B cell (primary cell): ENCODE measurements at regions not wholly inside any gene's neighbourhood (a gene's known extent, or its start where the extent isn't known, plus 50 kb on each side); places are given as distances from the start of the nearest gene placed in this dataset.

Experiments used
- ATAC-seq: fragments of 200-7000 bp; cut with Tn5 transposase; one replicate; pipeline ENCODE4 v1.10.0; 2021; ENCODE audit warnings: low read depth, mild to moderate bottlenecking, moderate number of reproducible peaks, moderate library complexity
- CTCF ChIA-PET: fragments of 350-600 bp; sonication (Branson Sonifier 250); formaldehyde crosslinking; loops from one replicate; lab custom pipeline; 2021; ENCODE audit warnings: antibody characterized with exemption, inconsistent platforms; lab: Charles Lee
- POLR2A ChIA-PET: fragments of 350-600 bp; sonication (Branson Sonifier 250); formaldehyde crosslinking; loops from one replicate; lab custom pipeline; 2021; ENCODE audit warnings: antibody characterized with exemption; lab: Charles Lee
- DNase-seq: peaks from one replicate; pipeline ENCODE4 v3.0.0; 2013
- H2AFZ ChIP-seq: 2 replicates; pipeline ENCODE4 v1.6.1; 2012; ENCODE audit warnings: mild to moderate bottlenecking, low read depth, low read length; ENCODE audit not compliant: insufficient read depth, poor library complexity, severe bottlenecking
- H3K27ac ChIP-seq, 2 donors: 1 replicate in 1 of 2; 2 replicates in 1 of 2; pipeline ENCODE4 v1.5.1; 2012 to 2013; ENCODE audit warnings: low read length in 2 of 2, mild to moderate bottlenecking in 2 of 2, moderate library complexity in 1 of 2
- H3K27me3 ChIP-seq, 4 experiments: fragments of 200-600 bp in 1 of 4; sonication (generic) in 1 of 4; replicated peaks in 1 of 4; 1 replicate in 2 of 4; 2 replicates in 2 of 4; pipeline versions ENCODE4 v1.6.1 to v1.7.0; 2013 to 2016; ENCODE audit warnings: low read length in 3 of 4, mild to moderate bottlenecking in 2 of 4, mixed read lengths in 1 of 4, moderate library complexity in 1 of 4; ENCODE audit not compliant: insufficient read depth in 4 of 4, control insufficient read depth in 3 of 4; ENCODE audit errors: control extremely low read depth in 1 of 4
- H3K36me3 ChIP-seq, 2 experiments: replicated peaks in 1 of 2; 1 replicate in 1 of 2; 2 replicates in 1 of 2; pipeline versions ENCODE4 v1.6.1 to v1.7.1; 2013; ENCODE audit warnings: low read length in 1 of 2; ENCODE audit not compliant: insufficient read depth in 2 of 2, control insufficient read depth in 1 of 2; ENCODE audit errors: control extremely low read depth in 1 of 2, extremely low read depth in 1 of 2
- H3K4me1 ChIP-seq, 2 donors: fragments of 200-600 bp in 1 of 2; sonication (generic) in 1 of 2; 1 replicate in 1 of 2; 2 replicates in 1 of 2; pipeline versions ENCODE4 v1.5.1 to v1.6.1; 2013 to 2017; ENCODE audit warnings: low read length in 2 of 2; ENCODE audit not compliant: control insufficient read depth in 2 of 2, insufficient read depth in 2 of 2
- H3K4me2 ChIP-seq: replicated peaks from 2 replicates; pipeline ENCODE3; 2012; ENCODE audit warnings: mild to moderate bottlenecking, low read depth, low read length; ENCODE audit not compliant: poor library complexity, severe bottlenecking
- H3K4me3 ChIP-seq, 5 experiments: fragments of 200-600 bp in 1 of 5; sonication (generic) in 1 of 5; 1 replicate in 3 of 5; 2 replicates in 2 of 5; pipeline versions ENCODE4 v1.5.1 to v1.7.0; 2011 to 2016; ENCODE audit warnings: low read length in 4 of 5, mild to moderate bottlenecking in 4 of 5, low read depth in 2 of 5, control low read depth in 1 of 5, moderate library complexity in 1 of 5; ENCODE audit not compliant: insufficient read depth in 1 of 5; ENCODE audit errors: control extremely low read depth in 1 of 5, extremely low read depth in 1 of 5
- H3K79me2 ChIP-seq: fragments of 200-600 bp; sonication (generic); one replicate; pipeline ENCODE4 v1.6.0; 2016; ENCODE audit warnings: low read length; ENCODE audit not compliant: control insufficient read depth, insufficient read depth
- H3K9ac ChIP-seq: fragments of 200-600 bp; sonication (generic); 2 replicates; pipeline ENCODE4 v1.6.1; 2017; ENCODE audit warnings: mild to moderate bottlenecking, low read length, moderate library complexity
- H3K9me3 ChIP-seq, 3 donors: one replicate each; pipeline versions ENCODE4 v1.6.1 to v1.7.1; 2013; ENCODE audit warnings: low read length in 2 of 3; ENCODE audit not compliant: control insufficient read depth in 2 of 3, insufficient read depth in 1 of 3; ENCODE audit errors: control extremely low read depth in 1 of 3
- H4K20me1 ChIP-seq: 2 replicates; pipeline ENCODE4 v1.6.0; 2012; ENCODE audit warnings: mild to moderate bottlenecking, low read length; ENCODE audit not compliant: insufficient read depth, control insufficient read depth, poor library complexity, severe bottlenecking
- H3K27ac Mint-ChIP-seq: one replicate; pipeline ENCODE4 v1.8.0; 2021; ENCODE audit warnings: mixed read lengths
- H3K27me3 Mint-ChIP-seq: one replicate; pipeline ENCODE4 v1.8.0; 2021; ENCODE audit warnings: mixed read lengths
- H3K4me1 Mint-ChIP-seq: one replicate; pipeline ENCODE4 v1.8.0; 2021; ENCODE audit warnings: mixed read lengths
- H3K4me3 Mint-ChIP-seq: one replicate; pipeline ENCODE4 v1.8.0; 2021; ENCODE audit warnings: mixed read lengths
- H3K9me3 Mint-ChIP-seq: one replicate; pipeline ENCODE4 v1.8.0; 2022; ENCODE audit warnings: mixed read lengths; ENCODE audit not compliant: insufficient read depth
- CTCF ChIP-seq: fragments of 200-600 bp; IDR thresholded peaks from one replicate; pipeline ENCODE4 v1.8.0; 2022; ENCODE audit warnings: antibody characterized with exemption, mild to moderate bottlenecking
- EZH2 ChIP-seq: IDR thresholded peaks from 2 replicates; pipeline ENCODE4 v1.6.1; 2012; ENCODE audit warnings: borderline replicate concordance, low read depth, mild to moderate bottlenecking, moderate library complexity, low read length; ENCODE audit not compliant: insufficient read depth, poor library complexity, severe bottlenecking
- WGBS: methylation state at CpG from one replicate; pipeline ENCODE4 v1.1.5; 2013; ENCODE audit warnings: missing lambda C conversion rate; ENCODE audit not compliant: insufficient coverage; 5-methylcytosine and 5-hydroxymethylcytosine counted together
- intact Hi-C: fragments of 100-400 bp; cut with micrococcal nuclease; formaldehyde crosslinking; loops from one replicate; pipeline ENCODE4 v1.10.0; 2022

- CTCF ChIA-PET: no interaction called here
- Mint-ChIP-seq H3K27me3 (no peaks in the 10 kb centered on the region), H3K9me3 (peaks cover 2% of the 10 kb centered on the region), H3K4me1 (no peaks in the 10 kb centered on the region), H3K27ac (no peak overlapping the region), H3K4me3 (no peak overlapping the region)
- Histone ChIP-seq H3K4me1 (no peaks in the 10 kb centered on the region), H2AFZ (no peak overlapping the region), H4K20me1 (no peaks in the 10 kb centered on the region), H3K27me3 (no peaks in the 10 kb centered on the region), H3K9me3 (no peaks in the 10 kb centered on the region), H3K4me2 (no peak overlapping the region), H3K4me3 (no peak overlapping the region), H3K79me2 (no peaks in the 10 kb centered on the region), H3K9ac (no peak overlapping the region), H3K27ac (no peak overlapping the region), H3K36me3 (no peaks in the 10 kb centered on the region)
- ATAC-seq: no peak
- whole genome bisulfite sequencing: no CpG with 5 or more reads among the region's 1 CpG
- DNase-seq: no peak
- TF ChIP-seq CTCF (no peak), EZH2 (no peak)
- intact Hi-C loops: no loop called here
- POLR2A ChIA-PET: no interaction called here
Measured at GRCh38 chr4:59973492-59973891, 1226.6 kb upstream of the ADGRL3 start.

- Histone ChIP-seq H3K27ac (no peak overlapping the region), H4K20me1 (no peaks in the 10 kb centered on the region), H3K4me2 (no peak overlapping the region), H3K79me2 (no peaks in the 10 kb centered on the region), H3K27me3 (no peaks in the 10 kb centered on the region), H3K4me1 (no peaks in the 10 kb centered on the region), H3K9ac (no peak overlapping the region), H3K9me3 (no peaks in the 10 kb centered on the region), H3K4me3 (no peak overlapping the region), H2AFZ (no peak overlapping the region), H3K36me3 (no peaks in the 10 kb centered on the region)
- intact Hi-C loops: no loop called here
- TF ChIP-seq EZH2: no peak
- TF ChIP-seq CTCF: no peak
- Mint-ChIP-seq H3K27me3 (no peaks in the 10 kb centered on the region), H3K27ac (no peak overlapping the region), H3K4me1 (no peaks in the 10 kb centered on the region), H3K4me3 (no peak overlapping the region), H3K9me3 (no peaks in the 10 kb centered on the region)
- POLR2A ChIA-PET: no interaction called here
- no peak for DNase-seq
- WGBS: no CpG with 5 or more reads among the region's 1 CpG
- CTCF ChIA-PET: no interaction called here
- ATAC-seq: no peak
Measured at GRCh38 chr4:59979061-59979460, 1221.1 kb upstream of the ADGRL3 start.
